GM12878 (cell line): ENCODE measurements at regions not wholly inside any gene's neighbourhood (a gene's known extent, or its start where the extent isn't known, plus 50 kb on each side); places are given as distances from the start of the nearest gene placed in this dataset.

Experiments
- CREB1 ChIP-seq: IDR thresholded peaks from 2 replicates; pipeline ENCODE4 v1.6.1; 2012; ENCODE audit warnings: low read depth, mild to moderate bottlenecking, inconsistent platforms
- CREM ChIP-seq: IDR thresholded peaks from 2 replicates; pipeline ENCODE4 v1.6.1; 2014; ENCODE audit warnings: antibody characterized with exemption, low read depth
- NFYA ChIP-seq: IDR thresholded peaks from 2 replicates; pipeline ENCODE4 v1.6.1; 2011; ENCODE audit warnings: low read depth, mild to moderate bottlenecking, low read length, improper control_type of control experiment, borderline replicate concordance
- SIX5 ChIP-seq: IDR thresholded peaks from 2 replicates; pipeline ENCODE4 v1.6.1; 2011; ENCODE audit warnings: mild to moderate bottlenecking, low read depth, low read length, moderate library complexity; ENCODE audit not compliant: severe bottlenecking

DNA sequence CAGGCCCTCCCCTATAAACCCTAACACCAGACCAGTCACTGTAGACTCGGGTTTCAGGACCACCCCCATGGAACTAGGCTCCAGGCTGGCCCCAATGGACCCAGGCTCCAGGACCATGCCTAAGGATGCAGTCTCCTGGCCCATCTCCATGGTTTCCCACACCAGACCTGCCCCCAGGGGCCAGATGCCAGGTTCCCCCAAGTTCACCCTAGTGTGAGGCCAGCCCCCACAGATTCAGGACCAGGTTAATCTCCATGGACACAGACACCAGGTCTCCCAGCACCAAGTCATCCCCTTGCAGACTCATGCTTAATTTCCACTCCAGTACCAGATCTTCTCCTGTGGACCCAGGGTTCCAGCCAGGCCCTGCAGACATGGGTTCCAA is 103.8 kb upstream of the LANCL2 start:
- no peak for TF ChIP-seq CREB1
- TF ChIP-seq SIX5 = no peak
- no peak for TF ChIP-seq CREM
- TF ChIP-seq NFYA = no peak
